GM12891 (cell line): ENCODE measurements at regions not wholly inside any gene's neighbourhood (a gene's known extent, or its start where the extent isn't known, plus 50 kb on each side); places are given as distances from the start of the nearest gene placed in this dataset.

Source experiments
- POLR2A ChIP-seq: IDR thresholded peaks from 2 replicates; pipeline ENCODE4 v1.6.1; 2011; ENCODE audit warnings: low read depth, low read length, control low read depth
- POLR2AphosphoS5 ChIP-seq: IDR thresholded peaks from 2 replicates; pipeline ENCODE4 v1.6.1; 2011; ENCODE audit warnings: low read depth, low read length, control low read depth
- TAF1 ChIP-seq: IDR thresholded peaks from 2 replicates; pipeline ENCODE4 v1.6.1; 2011; ENCODE audit warnings: low read depth, low read length, control low read depth

DNA sequence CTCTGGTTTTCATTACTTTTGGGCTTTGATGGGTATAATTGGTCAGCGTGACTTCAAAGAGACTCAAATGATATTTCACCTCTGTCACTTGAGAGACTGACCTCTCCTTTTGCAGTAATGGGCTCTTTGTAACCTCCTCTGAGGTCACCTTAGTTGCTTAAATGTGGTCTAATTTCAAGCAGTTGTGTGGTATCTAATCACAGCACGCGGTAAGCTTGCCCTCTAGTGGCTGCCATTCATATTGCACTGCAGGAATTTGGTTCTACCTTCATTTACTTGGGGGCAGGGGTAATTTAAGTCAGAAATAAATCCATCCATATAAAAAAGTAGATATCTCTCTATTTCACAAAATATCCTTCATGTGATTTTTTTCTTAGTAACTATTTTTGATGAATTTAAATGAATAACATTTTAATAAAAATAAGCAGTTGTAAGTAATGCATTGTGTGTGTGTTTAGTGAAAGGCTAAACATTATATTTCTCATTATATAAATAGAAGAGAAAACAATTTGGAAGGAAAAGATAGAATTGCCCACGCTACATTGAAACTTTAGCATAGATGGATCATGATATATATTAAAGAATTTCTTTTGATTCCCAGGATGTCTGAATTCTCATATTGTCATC, 55.0 kb upstream of the ANO3 start:
- TF ChIP-seq POLR2AphosphoS5 (no peak), POLR2A (no peak), TAF1 (no peak)
